ENCODE measurements at regions not wholly inside any gene's neighbourhood (a gene's known extent, or its start where the extent isn't known, plus 50 kb on each side); places are given as distances from the start of the nearest gene placed in this dataset.

DNA sequence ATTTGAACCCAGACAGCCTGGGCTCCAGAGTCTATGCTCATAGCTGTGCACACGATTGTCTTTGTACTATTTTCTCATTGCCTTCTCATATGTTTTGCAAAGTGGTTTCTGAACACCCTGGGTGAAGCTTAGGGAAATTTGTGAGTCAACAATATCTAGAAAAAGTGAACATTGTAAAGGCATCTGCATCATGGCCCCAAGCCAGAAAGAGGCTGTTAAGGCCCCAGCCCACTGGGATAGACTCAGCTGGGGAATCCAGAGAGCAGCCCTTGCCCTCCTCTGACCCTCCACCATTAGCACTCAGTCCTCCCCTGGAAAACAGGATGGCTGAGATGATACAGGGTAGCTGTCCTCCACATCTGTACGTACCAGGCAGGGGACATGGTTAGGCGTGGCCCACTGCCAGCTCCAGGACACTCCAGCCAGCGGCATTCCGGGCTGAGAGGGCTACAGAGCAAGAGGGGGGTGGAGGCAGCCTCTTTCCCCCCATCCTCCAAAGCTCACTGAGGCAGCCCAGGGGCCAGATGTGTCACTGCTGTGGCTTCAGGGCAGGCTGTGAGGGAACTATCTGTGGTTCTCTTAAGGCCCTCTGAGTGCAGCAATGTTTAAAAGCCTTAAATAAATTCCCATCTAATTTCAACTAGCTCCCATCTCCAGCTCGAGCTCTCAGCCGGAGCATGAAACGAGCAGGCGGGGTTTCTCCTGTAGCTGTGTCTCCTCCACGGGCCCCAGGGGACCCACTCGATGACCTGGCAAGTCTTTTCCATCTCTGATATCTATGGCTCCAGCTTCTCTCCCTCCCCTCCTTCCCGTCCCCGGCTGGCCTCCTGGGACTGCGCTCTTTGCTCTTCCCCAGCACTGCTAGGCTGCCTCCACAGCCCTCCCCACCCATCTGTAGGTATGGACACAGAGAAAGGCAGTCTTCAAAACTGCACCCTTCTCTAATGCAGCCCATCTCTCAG lies 209.4 kb upstream of the LRFN2 start:
- no peak overlapping the region for H3K14ac ChIP-seq (ENCODE audit: insufficient read length)
- no peak overlapping the region for H3K4me2 ChIP-seq (ENCODE audit: insufficient read depth in 1 of 2, low read depth in 2 of 2, low read length in 2 of 2)
- FAIRE-seq = no peak
- no peak for DNase-seq (ENCODE audit: low read depth in 1 of 2, low spot score in 2 of 2)
- CTCF ChIA-PET (ENCODE audit: partially characterized antibody) = interaction anchor here (0.5 to 2.6 kb wide), 11 partner anchors 8 to 473 kb away, joined by 3 to 8 read pairs (median 4); no protein-coding TSS in a partner anchor
- no peak overlapping the region for H3K27ac ChIP-seq (ENCODE audit: low read depth, low read length)
- no peak overlapping the region for H3K23ac ChIP-seq (ENCODE audit: insufficient read length)
- H3K9me3 ChIP-seq (ENCODE audit: insufficient read depth in 2 of 2, low read depth in 1 of 2, low read length in 1 of 2) = no peaks in the 10 kb centered on the region
- H2BK15ac ChIP-seq (ENCODE audit: low read length) = no peak overlapping the region
- no peak overlapping the region for H2BK20ac ChIP-seq (ENCODE audit: low read length)
- H3K4me1 ChIP-seq (replicated peaks in 1 of 4; ENCODE audit: control insufficient read depth in 3 of 4, insufficient read depth in 4 of 4, low read length in 3 of 4) = peaks cover 0 to 6% (median 2%) of the 10 kb centered on the region in 4 experiments; a peak in 3 of 7 replicates
- H3K23me2 ChIP-seq (ENCODE audit: low read depth, low read length) = no peaks in the 10 kb centered on the region
- no peaks in the 10 kb centered on the region for H3K36me3 ChIP-seq (ENCODE audit: control insufficient read depth in 2 of 4, insufficient read depth in 4 of 4, low read length in 3 of 4)
- no peak overlapping the region for H2AK5ac ChIP-seq (ENCODE audit: low read depth, low read length)
- peaks cover 0 to 18% (median 6%) of the 10 kb centered on the region in 4 experiments; a peak in 4 of 7 replicates for H3K27me3 ChIP-seq (replicated peaks in 1 of 4; ENCODE audit: control insufficient read depth in 3 of 4, extremely low read depth in 1 of 4, insufficient read depth in 3 of 4, low read length in 3 of 4)
- H3K18ac ChIP-seq (ENCODE audit: extremely low read depth, low read length) = no peak overlapping the region
- H4K8ac ChIP-seq (ENCODE audit: extremely low read depth, insufficient read depth, low read length) = no peak overlapping the region
- H3K9ac ChIP-seq (replicated peaks in 1 of 4; ENCODE audit: extremely low read depth in 1 of 4, low read depth in 3 of 4, low read length in 3 of 4) = no peak overlapping the region
- no peak overlapping the region for H4K5ac ChIP-seq (ENCODE audit: insufficient read length, low read depth, low read length)
- POLR2A ChIA-PET (ENCODE audit: partially characterized antibody) = no interaction called here
- H4K91ac ChIP-seq (replicated peaks; ENCODE audit: insufficient read length, low read length) = no peak overlapping the region
- H2BK12ac ChIP-seq (ENCODE audit: low read depth, low read length) = no peak overlapping the region
- no peak overlapping the region for H3K4me3 ChIP-seq (ENCODE audit: extremely low read depth in 1 of 4, insufficient read depth in 2 of 4, low read depth in 3 of 4, low read length in 4 of 4)
- H2BK5ac ChIP-seq (ENCODE audit: low read depth, low read length) = no peak overlapping the region
- WGBS, 2 experiments (ENCODE audit: extremely low coverage in 1 of 2, insufficient coverage in 1 of 2, insufficient read length in 1 of 2, insufficient replicate concordance in 2 of 2, low coverage in 1 of 2, low lambda C conversion rate in 2 of 2, missing lambda C conversion rate in 1 of 2) = 90% methylated on average over 14 of the region's 14 CpGs; no CpG with 5 or more reads in 1 of the 2 experiments
- H2AFZ ChIP-seq (ENCODE audit: low read length) = no peak overlapping the region
- no peaks in the 10 kb centered on the region for H3K79me1 ChIP-seq (ENCODE audit: low read depth, low read length)
- no peak overlapping the region for H3K56ac ChIP-seq (replicated peaks; ENCODE audit: insufficient read length, low read depth, low read length)
- H3K4ac ChIP-seq (replicated peaks; ENCODE audit: insufficient read length, low read depth, low read length) = no peak overlapping the region
- no peaks in the 10 kb centered on the region for H3K79me2 ChIP-seq (ENCODE audit: control insufficient read depth in 1 of 2, insufficient read depth in 2 of 2, low read length in 2 of 2)
- peaks cover 0 to 4% of the 10 kb centered on the region in 2 experiments for H4K20me1 ChIP-seq (replicated peaks in 1 of 2; ENCODE audit: control insufficient read depth in 1 of 2, insufficient read depth in 2 of 2, low read length in 2 of 2)
- no peak overlapping the region for H2BK120ac ChIP-seq (replicated peaks; ENCODE audit: low read depth, low read length)
- no peak for TF ChIP-seq POU5F1 (IDR thresholded peaks at IDR 0.05; ENCODE audit: low read depth, low read length)
- TF ChIP-seq TEAD4 (IDR thresholded peaks at IDR 0.05; ENCODE audit: low read depth, low read length) = no peak
- no peak for TF ChIP-seq HDAC6 (IDR thresholded peaks at IDR 0.05; ENCODE audit: low read depth, low read length)
- TF ChIP-seq JUN (IDR thresholded peaks at IDR 0.05; ENCODE audit: low read depth, low read length) = no peak
